ENCODE measurements at regions not wholly inside any gene's neighbourhood (a gene's known extent, or its start where the extent isn't known, plus 50 kb on each side); places are given as distances from the start of the nearest gene placed in this dataset.

DNA sequence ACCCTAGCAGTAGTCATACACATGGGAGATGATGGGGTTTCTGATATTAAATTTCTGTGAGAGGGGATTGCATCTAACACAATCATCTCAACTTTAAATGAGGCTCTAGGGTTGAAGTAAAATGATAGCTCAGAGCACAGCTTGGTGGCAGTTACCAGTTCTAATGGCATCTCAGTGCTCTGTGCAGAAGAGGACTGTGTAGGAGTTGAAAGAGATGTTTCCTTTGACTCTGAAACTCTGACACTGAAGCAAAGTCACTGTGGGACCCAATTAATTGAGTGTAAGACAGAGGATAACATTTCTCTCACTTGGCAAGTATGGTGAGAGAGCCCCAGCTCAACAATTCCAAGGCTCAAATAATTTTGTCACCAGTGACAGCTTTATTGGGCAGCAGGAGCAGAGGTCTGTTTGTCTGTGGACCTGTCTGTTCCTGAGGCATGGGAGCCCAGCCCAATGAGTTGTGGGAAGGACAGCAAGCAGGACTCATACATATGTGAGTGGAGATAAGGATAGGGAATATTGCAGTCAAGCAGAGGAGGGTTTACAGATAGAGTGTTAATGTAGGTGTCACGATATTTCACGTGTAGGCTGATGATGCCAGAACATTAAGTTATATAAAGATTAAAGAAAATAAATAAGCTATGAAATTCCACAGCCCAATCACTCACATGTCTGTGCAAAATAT, 76.7 kb upstream of the NAF1 start:
- TF ChIP-seq CTCF (IDR thresholded peaks at IDR 0.05; ENCODE audit: low read length), result no peak
- no peak for TF ChIP-seq EZH2 (IDR thresholded peaks at IDR 0.05; ENCODE audit: borderline replicate concordance, low read length)

Measured in OCI-LY1 (cell line).